ENCODE measurements at regions not wholly inside any gene's neighbourhood (a gene's known extent, or its start where the extent isn't known, plus 50 kb on each side); places are given as distances from the start of the nearest gene placed in this dataset.

GRCh38 chr11:8788616-8789015 lies 106.0 kb downstream of the RPL27A start:
- H3K4me1 ChIP-seq (ENCODE audit: insufficient read depth, low read length) = peaks cover 2% of the 10 kb centered on the region; the same call in 1 of the 2 replicates
- no peaks in the 10 kb centered on the region for H4K20me1 ChIP-seq (ENCODE audit: control insufficient read depth, insufficient read depth, insufficient read length)
- no peak overlapping the region for H3K14ac ChIP-seq (ENCODE audit: insufficient read depth, low read length)
- no peak overlapping the region for H2BK5ac ChIP-seq (ENCODE audit: insufficient read length, low read length)
- no peak overlapping the region for H3K4ac ChIP-seq (ENCODE audit: low read depth, low read length)
- no peak overlapping the region for H3T11ph ChIP-seq (ENCODE audit: low read length)
- H2AK5ac ChIP-seq (ENCODE audit: insufficient read length, low read length) = no peak overlapping the region
- no peak overlapping the region for H2AFZ ChIP-seq (ENCODE audit: low read length)
- no peak overlapping the region for H3K23ac ChIP-seq (ENCODE audit: insufficient read length, low read depth, low read length)
- H3K18ac ChIP-seq (ENCODE audit: insufficient read length, low read depth, low read length) = no peak overlapping the region
- Mint-ChIP-seq H3K27me3 (ENCODE audit: low read depth) (no peaks in the 10 kb centered on the region), H3K4me3 (no peak overlapping the region), H3K4me1 (peaks cover 15 to 20% of the 10 kb centered on the region in 2 experiments), H3K27ac (peak overlapping the region in 1 of 3 experiments; percentile 27; a peak in 1 of 7 replicates), H3K9me3 (no peaks in the 10 kb centered on the region), H3K36me3 (ENCODE audit: insufficient read depth in 1 of 3, low read depth in 3 of 3) (no peaks in the 10 kb centered on the region)
- no peak overlapping the region for H3K4me2 ChIP-seq (ENCODE audit: insufficient read depth, insufficient read length, low read length)
- H3K56ac ChIP-seq (ENCODE audit: insufficient read length, low read depth, low read length) = no peak overlapping the region
- H2BK12ac ChIP-seq (ENCODE audit: insufficient read length, low read depth, low read length) = no peak overlapping the region
- H3K79me2 ChIP-seq (ENCODE audit: insufficient read depth, low read length) = no peaks in the 10 kb centered on the region
- no peaks in the 10 kb centered on the region for H3K9me3 ChIP-seq (ENCODE audit: control insufficient read depth, low read depth, low read length)
- no peak overlapping the region for H4K8ac ChIP-seq (replicated peaks; ENCODE audit: insufficient read length, low read depth, low read length)
- no peak overlapping the region for H2BK15ac ChIP-seq (ENCODE audit: low read depth, low read length)
- TF ChIP-seq CTCF (conservative IDR thresholded peaks at IDR 0.05) = no peak
- H4K91ac ChIP-seq (ENCODE audit: insufficient read length, low read depth, low read length) = no peak overlapping the region
- no peak for DNase-seq
- no peak overlapping the region for H3K27ac ChIP-seq (ENCODE audit: insufficient read length, low read depth, low read length)
- no peaks in the 10 kb centered on the region for H3K23me2 ChIP-seq (ENCODE audit: insufficient read length, low read depth, low read length, poor library complexity, severe bottlenecking)
- H3K79me1 ChIP-seq (ENCODE audit: insufficient read depth, low read depth, low read length, poor library complexity, severe bottlenecking) = no peaks in the 10 kb centered on the region
- no CpG with 5 or more reads among the region's 2 CpGs for WGBS (ENCODE audit: extremely low coverage, insufficient read length, low lambda C conversion rate)
- H3K27me3 ChIP-seq (ENCODE audit: insufficient read depth, low read length) = no peaks in the 10 kb centered on the region
- no peak overlapping the region for H2BK120ac ChIP-seq (ENCODE audit: low read depth, low read length, poor library complexity, severe bottlenecking)
- H4K5ac ChIP-seq (ENCODE audit: insufficient read length, low read depth, low read length) = no peak overlapping the region
- H2BK20ac ChIP-seq (ENCODE audit: low read depth, low read length, poor library complexity, severe bottlenecking) = no peak overlapping the region
- H3K9ac ChIP-seq (ENCODE audit: extremely low read depth, insufficient read length, low read length) = no peak overlapping the region

All from H9 (cell line).